Activated CD4-positive, alpha-beta T cell treated with anti-CD3 and anti-CD28 coated beads, Interleukin-2, amount 10 ng/mL, durations not matched to agents 7 days and 5 days (primary cell): ENCODE measurements at regions not wholly inside any gene's neighbourhood (a gene's known extent, or its start where the extent isn't known, plus 50 kb on each side); places are given as distances from the start of the nearest gene placed in this dataset.

Experiments
- CTCF ChIA-PET: fragments of 350-600 bp; sonication (Branson Sonifier 250); formaldehyde crosslinking; loops from one replicate; lab custom pipeline; 2021; ENCODE audit warnings: antibody characterized with exemption; lab: Charles Lee
- POLR2A ChIA-PET: fragments of 350-600 bp; sonication (Branson Sonifier 250); formaldehyde crosslinking; loops from one replicate; lab custom pipeline; 2021; ENCODE audit warnings: antibody characterized with exemption; lab: Charles Lee
- DNase-seq: peaks from one replicate; pipeline ENCODE4 v3.0.0-alpha.2; 2020
- H3K27ac Mint-ChIP-seq: one replicate; pipeline ENCODE4 v1.8.0; 2021; ENCODE audit warnings: mild to moderate bottlenecking, moderate library complexity, mixed read lengths
- H3K27me3 Mint-ChIP-seq: one replicate; pipeline ENCODE4 v1.8.0; 2021; ENCODE audit warnings: mixed read lengths
- H3K36me3 Mint-ChIP-seq: one replicate; pipeline ENCODE4 v1.8.0; 2021; ENCODE audit warnings: low read depth, mixed read lengths
- H3K4me1 Mint-ChIP-seq: one replicate; pipeline ENCODE4 v1.8.0; 2021; ENCODE audit warnings: mixed read lengths
- H3K4me3 Mint-ChIP-seq: one replicate; pipeline ENCODE4 v1.8.0; 2021; ENCODE audit warnings: mild to moderate bottlenecking, moderate library complexity, mixed read lengths
- H3K9me3 Mint-ChIP-seq: one replicate; pipeline ENCODE4 v1.8.0; 2021; ENCODE audit warnings: mixed read lengths

DNA sequence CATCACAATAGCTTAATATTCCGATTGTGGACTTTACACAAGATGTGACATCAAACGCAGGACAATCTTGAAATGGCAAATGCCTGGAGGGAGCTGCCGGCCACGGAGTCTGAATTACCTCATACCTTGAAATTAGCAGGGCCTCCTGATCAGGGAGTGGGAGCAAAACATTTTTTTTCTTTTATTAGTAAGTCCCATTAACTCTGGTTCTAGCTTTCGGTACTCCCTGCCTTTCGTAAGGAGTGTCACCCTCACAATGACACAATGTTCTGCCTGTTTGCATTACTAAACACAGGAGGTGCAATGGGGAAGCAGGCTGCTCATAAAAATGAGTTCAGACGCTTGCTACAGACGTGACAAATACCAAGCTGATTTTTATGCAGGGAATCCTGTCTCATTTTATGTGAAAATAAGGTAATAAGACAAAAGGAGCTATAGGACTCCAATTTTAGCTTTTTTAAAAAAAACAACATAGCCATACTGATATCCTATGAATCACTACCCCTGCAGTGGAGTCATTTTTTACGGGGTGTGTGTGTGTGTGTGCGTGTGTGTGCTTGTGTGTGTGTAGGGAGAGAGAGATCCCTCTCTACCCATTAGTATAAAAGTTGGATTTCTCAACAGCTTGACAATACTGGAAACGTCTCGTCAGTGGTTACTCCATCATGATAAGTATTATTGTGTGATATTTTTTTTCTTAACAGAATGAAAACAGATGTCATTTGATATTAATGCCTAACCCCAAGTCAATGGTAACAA lies 205.1 kb upstream of the RUNX1 start:
- Mint-ChIP-seq H3K27me3 (peaks cover 2% of the 10 kb centered on the region), H3K27ac (no peak overlapping the region)
- CTCF ChIA-PET: interaction anchor here (1.2 kb wide), 1 partner anchor 30 kb away, joined by 4 read pairs; no protein-coding TSS in a partner anchor

DNA sequence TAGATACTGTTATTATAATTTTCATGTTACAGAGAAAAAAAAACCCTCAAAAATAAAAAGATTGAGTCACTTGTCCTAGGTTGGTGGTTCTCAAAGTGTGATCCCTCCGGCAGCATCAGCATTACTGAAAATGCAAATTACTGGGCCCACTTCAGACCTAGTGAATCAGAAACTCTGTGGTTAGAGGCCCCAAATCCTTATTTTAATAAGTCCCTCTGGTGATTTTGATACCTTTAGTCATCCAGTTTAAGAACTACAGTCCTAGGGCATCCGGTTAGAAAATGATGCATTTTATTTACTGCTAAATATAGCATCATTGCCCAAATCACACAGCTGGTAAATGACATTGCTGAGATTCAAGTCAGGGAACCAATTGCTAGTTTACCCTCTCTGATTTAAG lies 203.7 kb upstream of the RUNX1 start:
- H3K27ac Mint-ChIP-seq: no peak overlapping the region
- POLR2A ChIA-PET: no interaction called here
- peaks cover 20% of the 10 kb centered on the region for H3K9me3 Mint-ChIP-seq
- DNase-seq: no peak
- peaks cover 4% of the 10 kb centered on the region for H3K36me3 Mint-ChIP-seq
- peaks cover 2% of the 10 kb centered on the region for H3K27me3 Mint-ChIP-seq
- CTCF ChIA-PET: interaction anchor here (1.2 kb wide), 1 partner anchor 9 kb away, joined by 3 read pairs; no protein-coding TSS in a partner anchor
- H3K4me3 Mint-ChIP-seq: no peak overlapping the region
- H3K4me1 Mint-ChIP-seq: no peaks in the 10 kb centered on the region

More for the DNA sequence above, 205.1 kb upstream of the RUNX1 start:
- DNase-seq: no peak
- POLR2A ChIA-PET: no interaction called here
- peaks cover 17% of the 10 kb centered on the region for H3K9me3 Mint-ChIP-seq
- no peak overlapping the region for H3K4me3 Mint-ChIP-seq
- no peaks in the 10 kb centered on the region for H3K4me1 Mint-ChIP-seq
- H3K36me3 Mint-ChIP-seq: peaks cover 4% of the 10 kb centered on the region

DNA sequence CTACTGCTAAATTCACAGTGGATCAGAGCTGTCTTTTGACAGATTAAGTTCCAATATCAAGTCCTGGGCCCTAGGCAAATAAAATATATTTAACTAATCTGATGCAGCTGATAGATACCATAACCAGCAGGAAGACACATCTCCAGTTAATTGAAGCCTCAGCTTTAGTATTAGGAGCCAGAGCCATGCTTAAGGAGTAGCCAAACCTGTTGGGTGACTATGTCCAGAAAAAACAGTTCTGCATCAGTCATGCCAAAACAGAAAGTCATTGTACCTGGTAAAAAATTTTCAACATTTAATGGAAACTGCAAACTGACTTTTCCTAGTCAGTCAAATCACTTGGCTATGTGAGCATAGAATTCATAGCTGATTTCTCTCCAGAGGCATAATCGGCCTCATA lies 200.5 kb upstream of the RUNX1 start:
- DNase-seq: no peak
- Mint-ChIP-seq H3K27me3 (no peaks in the 10 kb centered on the region), H3K9me3 (peaks cover 20% of the 10 kb centered on the region), H3K36me3 (peaks cover 4% of the 10 kb centered on the region), H3K4me1 (no peaks in the 10 kb centered on the region), H3K4me3 (no peak overlapping the region), H3K27ac (no peak overlapping the region)
- CTCF ChIA-PET: interaction anchor here (1.3 kb wide), 1 partner anchor 15 kb away, joined by 3 read pairs; no protein-coding TSS in a partner anchor
- POLR2A ChIA-PET: no interaction called here

DNA sequence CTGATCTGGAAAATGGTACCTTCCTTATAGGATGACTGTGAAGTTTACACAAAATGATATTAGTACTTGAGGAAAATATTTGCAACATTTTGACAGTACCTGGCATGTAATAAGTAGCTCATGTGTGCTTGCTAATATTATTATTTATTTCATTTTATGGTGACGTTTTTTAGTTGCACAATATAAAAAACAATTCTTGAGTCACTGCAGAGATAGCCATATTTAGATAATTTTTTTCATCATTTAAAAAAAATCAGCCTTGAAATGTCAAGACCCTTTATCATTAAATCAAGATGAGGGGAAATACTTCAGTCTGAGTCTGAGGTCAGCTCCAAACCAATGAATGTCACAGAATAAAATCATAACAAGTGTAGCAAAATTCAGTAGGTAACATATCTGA lies 196.8 kb upstream of the RUNX1 start:
- H3K27me3 Mint-ChIP-seq: no peaks in the 10 kb centered on the region
- H3K9me3 Mint-ChIP-seq: peaks cover 12% of the 10 kb centered on the region
- no peak for DNase-seq
- no peaks in the 10 kb centered on the region for H3K4me1 Mint-ChIP-seq
- ChIA-PET CTCF (no interaction called here), POLR2A (no interaction called here)
- no peak overlapping the region for H3K4me3 Mint-ChIP-seq
- no peak overlapping the region for H3K27ac Mint-ChIP-seq
- peaks cover 4% of the 10 kb centered on the region for H3K36me3 Mint-ChIP-seq

DNA sequence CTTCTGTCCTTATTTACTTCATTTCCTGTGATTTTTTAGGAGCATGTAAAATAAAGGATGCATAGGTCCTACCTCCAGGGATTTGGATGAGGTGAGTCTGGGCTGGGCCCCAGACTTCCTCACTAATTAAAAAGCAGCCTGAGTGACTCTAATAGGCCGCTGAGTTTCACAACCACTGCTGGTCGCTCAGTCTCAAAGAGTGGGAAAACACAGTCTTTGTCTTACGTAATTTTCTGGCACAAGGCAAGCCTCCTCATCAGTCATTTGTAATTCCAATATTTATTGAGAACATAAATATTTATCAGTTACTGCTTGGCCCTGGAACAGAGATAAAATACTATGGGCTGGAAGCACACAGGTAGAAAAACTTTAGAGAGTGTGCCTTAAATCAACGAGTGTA lies 195.4 kb upstream of the RUNX1 start:
- CTCF ChIA-PET: no interaction called here
- POLR2A ChIA-PET: no interaction called here
- no peaks in the 10 kb centered on the region for H3K36me3 Mint-ChIP-seq
- DNase-seq: no peak
- H3K9me3 Mint-ChIP-seq: peaks cover 3% of the 10 kb centered on the region
- no peaks in the 10 kb centered on the region for H3K27me3 Mint-ChIP-seq
- H3K4me3 Mint-ChIP-seq: no peak overlapping the region
- no peaks in the 10 kb centered on the region for H3K4me1 Mint-ChIP-seq
- no peak overlapping the region for H3K27ac Mint-ChIP-seq

DNA sequence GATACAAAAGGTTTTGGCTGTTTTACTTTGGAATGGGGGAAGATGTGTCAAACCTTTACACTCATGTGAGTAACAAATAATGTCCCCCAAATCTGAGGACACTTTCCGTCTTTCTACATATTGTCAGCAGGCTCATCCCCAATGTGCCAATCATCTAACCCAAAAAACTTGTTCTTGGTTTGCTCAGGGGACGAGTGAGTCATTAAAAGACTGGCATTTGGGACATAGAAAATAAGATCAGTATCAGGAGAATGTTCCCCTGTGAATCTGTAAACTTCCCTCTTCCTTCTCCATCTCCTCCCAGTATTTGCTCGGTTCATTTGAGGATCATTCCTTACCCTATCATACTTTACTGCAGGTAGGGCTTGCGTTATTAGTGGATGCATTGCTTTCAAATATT lies 194.1 kb upstream of the RUNX1 start:
- H3K4me3 Mint-ChIP-seq: no peak overlapping the region
- peaks cover 1% of the 10 kb centered on the region for H3K4me1 Mint-ChIP-seq
- CTCF ChIA-PET: no interaction called here
- no peak for DNase-seq
- no peak overlapping the region for H3K27ac Mint-ChIP-seq
- no peaks in the 10 kb centered on the region for H3K27me3 Mint-ChIP-seq
- POLR2A ChIA-PET: no interaction called here
- no peaks in the 10 kb centered on the region for H3K9me3 Mint-ChIP-seq
- no peaks in the 10 kb centered on the region for H3K36me3 Mint-ChIP-seq

DNA sequence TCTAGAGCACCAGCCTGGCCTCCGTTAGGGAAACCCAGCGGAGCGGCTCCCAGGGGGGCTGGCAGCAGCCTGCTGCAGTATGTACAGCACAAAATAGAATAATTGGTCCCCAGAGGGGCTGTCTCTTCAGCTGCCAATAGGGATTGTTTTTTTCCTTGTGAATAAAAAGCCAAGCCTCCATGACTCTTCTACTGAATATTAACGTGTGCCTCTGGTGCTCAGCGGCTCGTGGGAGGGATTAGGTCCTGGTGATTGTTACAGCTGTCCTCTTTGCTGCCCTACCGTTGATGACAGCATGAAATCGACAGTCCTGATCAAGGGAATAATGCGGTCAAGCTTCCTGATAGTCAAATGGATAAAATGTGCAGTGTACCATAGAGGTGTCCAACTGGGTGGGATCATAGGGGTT lies 190.7 kb upstream of the RUNX1 start:
- Mint-ChIP-seq H3K27me3 (no peaks in the 10 kb centered on the region), H3K27ac (no peak overlapping the region), H3K9me3 (peaks cover 19% of the 10 kb centered on the region), H3K4me3 (no peak overlapping the region), H3K36me3 (peaks cover 19% of the 10 kb centered on the region), H3K4me1 (peaks cover 30% of the 10 kb centered on the region)
- ChIA-PET CTCF (interaction anchor here (0.7 kb wide), 1 partner anchor 11 kb away, joined by 3 read pairs; no protein-coding TSS in a partner anchor), POLR2A (no interaction called here)
- DNase-seq: no peak

DNA sequence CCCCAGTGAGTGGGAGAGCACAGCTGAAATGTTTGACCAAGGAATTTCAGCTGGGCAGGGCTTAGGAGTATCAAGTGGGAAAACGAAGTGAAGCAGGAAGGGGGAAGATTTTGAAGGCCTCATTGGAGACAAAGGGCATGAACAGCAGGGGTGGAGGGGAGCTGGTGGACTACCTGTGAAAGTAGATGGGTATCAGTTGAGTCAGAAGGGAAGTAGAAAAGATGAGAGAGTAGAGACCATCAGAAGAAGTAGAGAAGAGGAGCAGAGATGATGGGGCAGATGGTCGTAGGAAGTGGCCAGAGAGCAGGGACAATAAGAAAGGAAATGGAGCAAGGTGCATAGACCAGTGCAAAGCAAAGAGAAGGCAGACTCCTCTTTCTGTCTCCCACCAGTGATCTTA lies 189.0 kb upstream of the RUNX1 start:
- DNase-seq: no peak
- peaks cover 23% of the 10 kb centered on the region for H3K9me3 Mint-ChIP-seq
- H3K27ac Mint-ChIP-seq: no peak overlapping the region
- H3K36me3 Mint-ChIP-seq: peaks cover 19% of the 10 kb centered on the region
- ChIA-PET POLR2A (no interaction called here), CTCF (no interaction called here)
- peaks cover 42% of the 10 kb centered on the region for H3K4me1 Mint-ChIP-seq
- H3K4me3 Mint-ChIP-seq: no peak overlapping the region
- H3K27me3 Mint-ChIP-seq: no peaks in the 10 kb centered on the region

DNA sequence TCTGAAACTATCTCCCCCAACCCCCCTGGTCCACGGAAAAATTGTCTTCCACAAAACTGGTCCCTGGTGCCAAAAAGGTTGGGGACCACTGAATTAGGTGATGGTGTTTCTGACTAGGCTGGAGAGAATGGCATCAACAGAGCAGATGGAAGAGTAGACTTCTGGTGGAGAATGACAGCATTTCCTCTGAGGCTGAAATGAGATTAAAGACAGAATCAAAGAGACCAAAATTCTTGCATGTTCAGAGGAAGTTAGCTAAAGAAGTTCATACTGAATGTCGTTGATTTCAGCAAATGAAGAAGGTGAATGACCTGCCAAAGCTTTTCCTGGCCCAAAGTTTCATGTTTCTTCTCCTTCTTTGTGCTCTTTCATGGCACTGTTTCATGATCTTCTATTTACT lies 188.2 kb upstream of the RUNX1 start:
- ChIA-PET POLR2A (no interaction called here), CTCF (no interaction called here)
- peaks cover 42% of the 10 kb centered on the region for H3K4me1 Mint-ChIP-seq
- peaks cover 19% of the 10 kb centered on the region for H3K36me3 Mint-ChIP-seq
- peak overlapping the region; percentile 9 for H3K27ac Mint-ChIP-seq
- no peak for DNase-seq
- peaks cover 23% of the 10 kb centered on the region for H3K9me3 Mint-ChIP-seq
- H3K4me3 Mint-ChIP-seq: no peak overlapping the region
- peaks cover under 1% of the 10 kb centered on the region for H3K27me3 Mint-ChIP-seq

DNA sequence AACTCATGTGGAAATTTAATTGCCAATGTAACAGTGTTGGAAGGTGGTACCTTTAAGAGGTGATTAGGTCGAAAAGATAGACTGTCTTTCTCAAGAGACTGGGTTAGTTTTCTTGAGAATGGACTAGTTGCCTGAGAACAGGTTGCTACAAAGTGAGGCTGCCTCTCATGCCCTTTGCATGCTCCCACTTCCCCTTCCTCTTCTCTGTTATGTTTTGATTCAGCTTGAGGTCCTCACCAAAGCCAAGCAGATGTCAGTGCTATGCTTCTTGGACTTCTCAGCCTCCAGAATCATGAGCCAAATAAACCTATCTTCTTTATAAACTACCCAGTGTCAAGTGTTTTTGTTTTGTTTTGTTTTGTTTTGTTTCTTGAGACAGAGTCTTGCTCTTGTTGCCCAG lies 187.0 kb upstream of the RUNX1 start:
- CTCF ChIA-PET: no interaction called here
- peaks cover 4% of the 10 kb centered on the region for H3K27me3 Mint-ChIP-seq
- POLR2A ChIA-PET: no interaction called here
- peaks cover 23% of the 10 kb centered on the region for H3K9me3 Mint-ChIP-seq
- H3K4me3 Mint-ChIP-seq: no peak overlapping the region
- no peak for DNase-seq
- no peak overlapping the region for H3K27ac Mint-ChIP-seq
- H3K4me1 Mint-ChIP-seq: peaks cover 42% of the 10 kb centered on the region
- H3K36me3 Mint-ChIP-seq: peaks cover 19% of the 10 kb centered on the region

DNA sequence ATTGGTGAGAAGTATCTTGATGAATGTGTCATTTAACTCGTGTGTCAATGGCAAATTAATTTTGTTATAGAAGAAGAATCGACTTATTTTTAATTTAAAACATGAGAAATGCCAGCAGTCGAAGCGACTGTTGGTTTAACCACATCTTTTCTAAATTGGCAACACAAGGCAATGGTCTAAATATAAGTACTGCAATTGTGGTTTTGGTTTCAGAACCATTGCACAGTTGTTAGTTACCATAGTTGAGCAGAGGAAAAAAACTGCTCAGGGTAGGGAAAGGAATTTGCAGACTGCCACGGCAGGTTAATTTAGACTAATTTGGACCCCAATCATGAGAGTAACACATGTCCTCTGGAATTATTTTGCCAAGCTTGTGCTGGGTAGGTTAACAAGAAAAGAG lies 185.6 kb upstream of the RUNX1 start:
- POLR2A ChIA-PET: no interaction called here
- Mint-ChIP-seq H3K4me1 (peaks cover 42% of the 10 kb centered on the region), H3K27ac (no peak overlapping the region), H3K36me3 (peaks cover 19% of the 10 kb centered on the region), H3K4me3 (no peak overlapping the region), H3K9me3 (peaks cover 23% of the 10 kb centered on the region), H3K27me3 (peaks cover 4% of the 10 kb centered on the region)
- CTCF ChIA-PET: interaction anchor here (1.0 kb wide), 1 partner anchor 29 kb away, joined by 3 read pairs; no protein-coding TSS in a partner anchor
- DNase-seq: peak; percentile 19

DNA sequence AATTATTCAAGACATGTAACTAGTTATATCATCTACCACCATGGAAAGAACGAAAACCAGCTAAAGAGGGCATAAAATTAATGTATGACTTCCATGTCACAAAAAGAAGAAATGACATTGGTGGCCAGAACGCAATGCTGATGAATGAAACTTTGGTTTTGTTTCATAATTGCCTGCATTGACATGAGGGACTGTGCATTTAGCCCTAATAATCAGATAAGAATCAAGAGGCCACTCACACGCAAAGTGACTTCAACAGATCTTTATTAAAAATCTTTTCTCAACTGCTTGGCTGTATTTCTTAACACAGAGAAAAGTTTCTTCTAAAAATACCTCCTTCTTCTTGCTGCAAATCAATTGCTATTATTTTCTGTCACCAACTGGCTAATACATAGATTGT lies 184.7 kb upstream of the RUNX1 start:
- H3K27me3 Mint-ChIP-seq: peaks cover 4% of the 10 kb centered on the region
- peaks cover 19% of the 10 kb centered on the region for H3K36me3 Mint-ChIP-seq
- ChIA-PET CTCF (no interaction called here), POLR2A (no interaction called here)
- no peak overlapping the region for H3K27ac Mint-ChIP-seq
- peaks cover 23% of the 10 kb centered on the region for H3K9me3 Mint-ChIP-seq
- H3K4me3 Mint-ChIP-seq: no peak overlapping the region
- no peak for DNase-seq
- peaks cover 42% of the 10 kb centered on the region for H3K4me1 Mint-ChIP-seq

DNA sequence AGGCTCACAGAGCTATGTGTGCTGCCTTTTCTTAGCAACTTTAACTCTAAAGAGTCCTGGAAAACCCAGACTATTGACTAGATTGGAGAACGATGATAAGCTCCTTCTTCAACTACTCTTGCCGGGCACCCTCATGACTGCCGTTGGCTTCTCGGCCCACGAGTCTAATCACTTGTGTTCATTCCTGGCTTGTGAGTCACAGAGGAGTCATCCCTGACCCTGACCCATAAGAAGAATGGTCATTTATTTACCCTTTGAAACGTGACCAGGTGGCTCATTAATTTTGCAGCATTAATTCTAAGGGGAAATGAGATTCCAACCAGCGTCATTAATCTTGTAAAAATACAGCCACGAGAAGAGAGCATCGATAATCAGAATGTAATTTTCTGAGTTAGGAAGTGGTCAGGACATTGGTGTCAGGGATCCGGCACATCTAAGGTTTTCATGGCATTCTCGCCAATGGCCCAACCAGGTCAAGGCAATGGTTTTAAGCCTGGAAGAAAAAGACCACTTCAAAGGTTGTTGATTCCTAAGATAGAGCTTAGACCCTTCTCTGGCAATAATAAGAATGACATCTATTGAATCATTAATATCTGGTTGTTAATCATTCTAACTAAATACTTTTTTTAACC lies 183.6 kb upstream of the RUNX1 start:
- peaks cover 6% of the 10 kb centered on the region for H3K27me3 Mint-ChIP-seq
- peaks cover 23% of the 10 kb centered on the region for H3K9me3 Mint-ChIP-seq
- H3K4me1 Mint-ChIP-seq: peaks cover 40% of the 10 kb centered on the region
- ChIA-PET CTCF (interaction anchor here (1.4 kb wide), 1 partner anchor 15 kb away, joined by 3 read pairs; no protein-coding TSS in a partner anchor), POLR2A (no interaction called here)
- no peak for DNase-seq
- peaks cover 19% of the 10 kb centered on the region for H3K36me3 Mint-ChIP-seq
- H3K4me3 Mint-ChIP-seq: no peak overlapping the region
- H3K27ac Mint-ChIP-seq: no peak overlapping the region
